Fibroblast of the conjunctiva (primary cell): ENCODE measurements at regions not wholly inside any gene's neighbourhood (a gene's known extent, or its start where the extent isn't known, plus 50 kb on each side); places are given as distances from the start of the nearest gene placed in this dataset.
"Not testable (repeated sequence)": the region's sequence is repeated elsewhere in the genome, so short reads cannot be mapped to it uniquely, and the experiment has no call there.

ENCODE experiments used
- DNase-seq: peaks from one replicate; pipeline ENCODE4 v3.0.0-alpha.2; 2010; ENCODE audit warnings: low read depth

GRCh38 chr9:73219985-73220626, 68.4 kb downstream of the ANXA1 start:
- DNase-seq = peak; percentile 28

GRCh38 chr9:73223594-73223993, 71.9 kb downstream of the ANXA1 start:
- no peak for DNase-seq

- DNase-seq = no peak
These were observed 77.9 kb downstream of the ANXA1 start for GRCh38 chr9:73229543-73229942.

DNA sequence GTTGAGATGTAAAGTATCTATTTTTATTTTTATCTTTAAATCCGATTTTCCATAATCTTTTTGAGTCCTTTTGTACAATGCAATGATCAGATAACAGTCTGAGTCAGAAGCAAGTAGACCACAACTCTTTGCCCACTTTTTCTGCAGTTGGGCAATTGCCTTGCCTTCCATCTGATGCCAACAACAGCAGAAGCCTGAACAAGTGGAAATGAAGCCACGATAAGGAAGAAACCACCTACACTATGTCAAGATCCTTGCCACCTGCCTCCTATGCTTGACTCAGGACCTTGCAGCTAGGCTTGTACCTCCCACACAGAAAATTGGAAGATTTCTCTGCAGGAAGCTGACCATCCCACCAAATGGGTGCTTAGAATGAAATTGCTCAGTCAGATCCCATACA, 78.6 kb downstream of the ANXA1 start:
- no peak for DNase-seq

GRCh38 chr9:73231203-73231602, 79.5 kb downstream of the ANXA1 start:
- DNase-seq = no peak

- DNase-seq = no peak
These were observed 81.8 kb downstream of the ANXA1 start for GRCh38 chr9:73233359-73234007.

DNA sequence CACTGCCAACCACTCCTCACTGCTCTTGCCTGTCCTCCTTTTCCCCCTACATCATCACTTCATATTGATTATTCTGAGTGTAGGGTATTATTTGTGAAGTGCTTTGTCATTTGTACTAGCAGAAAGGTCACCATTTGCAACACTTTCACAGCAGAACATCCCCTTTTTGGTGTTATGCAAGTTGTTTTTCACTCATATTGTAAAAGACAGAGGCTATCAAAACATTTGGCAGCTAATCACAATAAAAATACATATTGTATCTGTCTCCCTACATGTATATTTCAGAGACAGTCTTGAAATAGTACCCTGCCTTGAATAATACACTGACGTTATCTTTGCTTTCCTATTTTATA, 82.3 kb downstream of the ANXA1 start:
- no peak for DNase-seq

DNA sequence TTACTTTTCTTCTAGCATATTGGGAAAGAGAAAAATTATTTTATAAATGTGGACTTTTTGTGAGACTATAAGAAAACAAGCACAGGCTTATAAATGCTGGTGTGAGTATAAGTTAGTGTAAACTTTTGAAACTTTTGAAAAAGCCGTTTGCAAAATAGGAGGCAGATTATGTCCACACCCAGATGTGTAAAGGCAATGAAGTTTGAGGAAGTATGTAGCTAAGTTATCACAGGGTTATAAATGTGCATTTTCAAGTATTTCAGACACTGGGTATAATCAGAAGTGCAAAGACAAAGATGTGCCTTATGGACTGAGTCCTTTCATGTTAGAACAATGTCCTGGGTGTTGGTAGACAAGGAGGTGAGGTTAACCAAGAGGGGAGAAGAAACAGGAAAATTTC, 85.5 kb downstream of the ANXA1 start:
- no peak for DNase-seq

- DNase-seq = no peak
These were observed 88.1 kb downstream of the ANXA1 start for GRCh38 chr9:73239570-73240265.

GRCh38 chr9:73243078-73243477, 91.4 kb downstream of the ANXA1 start:
- DNase-seq = no peak

- DNase-seq = no peak
These were observed 107.5 kb downstream of the ANXA1 start for GRCh38 chr9:73259086-73259696.

DNA sequence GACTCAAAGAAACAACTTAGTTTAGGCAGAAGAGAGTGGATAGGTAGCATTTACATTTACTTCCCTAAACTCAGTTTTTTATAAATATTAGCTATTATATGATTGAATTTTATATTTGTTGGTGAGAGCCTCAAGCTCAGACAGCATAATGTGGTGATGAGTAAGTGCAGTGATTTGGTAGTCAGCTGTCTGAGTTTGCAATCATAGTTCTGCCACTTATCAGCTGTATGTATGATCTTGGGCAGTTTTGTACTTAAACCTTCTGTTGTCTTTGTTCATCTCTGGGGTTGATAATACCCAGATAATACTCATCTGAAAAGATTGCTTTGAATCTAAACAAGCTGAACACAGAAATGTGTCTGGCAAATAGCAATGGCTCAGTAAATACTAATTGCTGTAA, 108.8 kb downstream of the ANXA1 start:
- DNase-seq = no peak

DNA sequence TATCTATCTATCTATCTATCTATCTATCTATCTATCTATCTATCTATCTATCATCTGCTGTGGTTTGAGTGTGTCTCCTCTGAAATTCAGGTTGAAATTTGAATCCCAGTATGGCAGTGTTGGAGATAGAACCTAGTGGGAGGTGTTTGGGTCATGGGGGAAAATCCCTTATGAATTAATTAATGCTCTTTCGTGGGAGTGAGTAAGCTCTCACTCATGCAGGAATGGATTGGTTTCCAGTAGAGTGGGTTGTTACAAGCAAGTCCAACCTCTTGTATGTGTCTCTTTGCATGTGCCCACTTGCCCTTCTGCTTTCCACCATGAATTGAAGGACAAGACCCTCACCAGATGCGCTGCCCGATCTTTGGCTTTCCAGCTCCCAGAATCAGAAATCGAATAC, 113.0 kb downstream of the ANXA1 start:
- DNase-seq = no peak

DNA sequence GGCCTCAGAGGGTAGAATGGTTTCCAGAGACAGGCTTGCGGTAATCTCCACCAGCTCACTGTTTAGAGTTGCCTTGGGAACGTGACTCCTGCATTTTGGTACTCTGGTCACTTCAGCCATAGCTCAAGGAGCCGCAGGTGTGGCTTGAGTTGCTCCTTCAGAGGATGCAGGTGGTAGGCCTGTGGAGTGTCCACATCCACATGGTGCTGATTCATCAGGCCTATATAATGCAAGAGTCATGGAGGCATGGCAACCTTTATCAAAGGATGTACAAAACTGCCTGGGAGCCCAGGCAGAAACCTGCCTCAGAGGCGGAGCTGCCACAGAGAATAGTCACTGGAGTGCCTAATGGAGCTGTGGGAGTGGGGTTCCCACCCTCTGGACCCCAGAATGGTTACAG, 114.2 kb downstream of the ANXA1 start:
- no peak for DNase-seq

GRCh38 chr9:73269430-73270101, 117.9 kb downstream of the ANXA1 start:
- DNase-seq = peak; percentile 14

DNA sequence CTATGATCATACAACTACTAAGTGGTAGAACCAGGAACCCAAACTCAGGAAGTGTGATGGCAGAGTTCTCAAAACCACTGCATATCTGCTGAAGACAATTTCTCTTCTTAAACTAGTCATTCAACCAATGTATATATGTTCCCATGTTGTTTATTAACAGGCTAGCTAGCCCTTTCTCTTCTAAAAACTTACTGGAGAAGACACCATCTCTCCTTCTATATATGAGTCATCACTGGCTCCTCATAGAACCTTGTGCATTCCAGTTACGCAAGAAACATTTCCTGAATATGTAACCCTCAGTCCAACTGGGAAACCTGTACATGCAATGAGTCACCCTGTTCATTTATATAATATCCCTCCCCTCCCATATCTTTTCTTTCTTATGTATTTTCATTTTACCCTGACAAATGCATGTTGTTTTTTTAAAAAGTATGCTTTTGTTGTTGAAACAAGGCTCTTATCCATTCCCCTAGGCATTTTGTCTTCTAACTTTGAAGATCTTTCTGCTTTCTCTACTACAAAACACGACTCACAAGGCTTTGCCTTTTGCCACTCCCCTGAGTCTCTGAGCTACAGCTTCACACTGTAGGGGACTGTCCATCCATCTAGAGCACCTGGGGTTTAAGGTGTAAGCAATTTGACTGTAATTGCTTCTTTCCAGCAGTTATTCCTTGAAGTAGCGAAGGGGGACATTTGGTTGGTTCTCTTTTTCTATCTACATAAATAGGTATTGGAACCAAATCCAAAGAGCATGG, 119.5 kb downstream of the ANXA1 start:
- peak; percentile 65 for DNase-seq

DNA sequence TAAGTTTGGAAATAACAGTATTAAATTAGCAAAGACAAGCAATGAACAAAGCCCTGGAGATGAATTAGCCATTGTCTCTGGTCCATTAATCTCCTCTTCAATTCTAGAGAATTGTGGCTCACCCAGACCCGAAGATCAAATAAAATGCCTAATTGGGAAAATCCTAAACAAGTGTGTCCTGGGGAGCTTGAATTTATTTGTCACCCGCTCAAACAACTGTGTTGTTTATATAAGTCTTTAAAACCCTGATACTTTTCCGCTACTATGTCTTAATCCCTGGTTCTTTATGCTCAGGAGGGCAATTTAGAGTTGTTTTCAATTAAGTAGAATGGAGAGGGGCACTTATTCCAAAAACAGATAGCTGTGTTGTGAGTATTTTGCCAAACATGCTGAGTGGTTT, 128.4 kb downstream of the ANXA1 start:
- no peak for DNase-seq

DNA sequence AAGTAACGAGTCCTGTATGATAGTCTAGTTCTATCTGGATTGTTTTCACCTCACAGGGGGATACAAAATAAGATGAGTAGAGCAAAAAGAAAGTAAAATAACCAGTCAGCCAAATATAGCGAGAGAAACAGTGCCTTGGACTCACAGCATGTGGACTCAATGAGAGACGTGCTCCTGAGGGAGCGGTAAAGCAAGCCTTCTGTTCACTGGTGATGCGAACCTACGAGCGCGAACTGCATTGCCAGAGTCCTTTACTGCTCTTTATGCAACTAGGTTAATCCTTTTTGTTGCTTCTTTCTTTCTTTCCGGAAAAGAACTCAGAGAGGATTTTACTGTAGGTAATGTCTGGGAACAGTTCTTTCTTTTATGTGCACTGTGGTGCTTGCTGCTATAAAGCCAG, 132.7 kb downstream of the ANXA1 start:
- no peak for DNase-seq

DNA sequence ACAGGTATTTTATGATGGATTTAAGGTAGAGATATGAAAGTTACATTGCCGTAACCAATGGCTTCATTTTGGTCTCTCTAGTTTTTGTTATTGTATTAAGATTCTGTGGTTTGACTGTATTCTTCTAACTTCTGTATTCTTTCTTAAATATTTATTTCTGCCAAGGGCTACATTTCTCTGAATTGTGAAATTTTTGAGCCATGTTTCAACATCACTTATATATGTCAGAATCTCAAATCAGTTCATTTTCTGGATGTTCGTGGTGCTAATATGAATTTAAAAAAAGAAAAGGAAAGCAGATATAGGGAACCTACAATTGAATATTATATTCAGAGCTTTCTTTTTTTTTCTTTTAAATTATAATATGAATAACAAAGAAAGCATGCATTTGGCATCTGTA, 142.7 kb downstream of the ANXA1 start:
- no peak for DNase-seq

DNA sequence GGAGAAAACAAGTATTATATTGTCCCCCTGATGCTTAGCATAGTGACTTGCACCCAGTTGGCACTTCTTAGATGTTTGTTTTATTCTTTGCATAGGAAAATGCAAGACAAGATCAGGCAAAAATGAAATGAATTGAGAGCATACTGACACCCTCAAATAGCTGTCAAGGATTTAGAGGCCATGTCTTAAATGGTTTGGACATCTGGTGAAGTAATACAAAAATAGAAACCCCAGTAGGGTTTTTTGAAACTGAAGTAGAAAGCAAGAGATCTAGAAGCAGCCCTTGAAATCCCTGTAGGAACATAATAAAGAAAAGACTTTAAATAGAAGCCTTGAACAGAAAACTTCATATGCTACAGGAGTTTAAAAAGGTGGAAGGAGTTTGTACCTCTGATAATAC, 174.3 kb downstream of the ANXA1 start:
- DNase-seq = no peak

DNA sequence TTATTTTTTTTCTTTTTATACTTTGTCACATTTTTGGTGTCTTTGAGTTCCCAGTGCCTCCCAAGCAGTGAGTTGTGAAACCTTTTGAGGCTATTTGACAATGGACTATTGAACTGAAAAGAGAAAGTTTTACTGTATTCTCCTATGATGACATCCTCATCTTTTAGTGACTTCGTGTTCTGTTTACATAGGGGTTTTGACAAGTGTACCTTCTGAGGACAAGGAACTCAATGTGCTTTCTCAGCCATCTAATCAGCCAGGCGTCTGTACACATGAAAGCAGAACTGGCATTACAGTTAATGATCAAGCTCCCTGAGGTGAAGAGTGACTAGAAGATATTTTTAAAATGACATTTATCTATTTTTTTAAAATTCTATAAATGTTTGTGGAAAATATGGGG, 175.5 kb downstream of the ANXA1 start:
- no peak for DNase-seq

DNA sequence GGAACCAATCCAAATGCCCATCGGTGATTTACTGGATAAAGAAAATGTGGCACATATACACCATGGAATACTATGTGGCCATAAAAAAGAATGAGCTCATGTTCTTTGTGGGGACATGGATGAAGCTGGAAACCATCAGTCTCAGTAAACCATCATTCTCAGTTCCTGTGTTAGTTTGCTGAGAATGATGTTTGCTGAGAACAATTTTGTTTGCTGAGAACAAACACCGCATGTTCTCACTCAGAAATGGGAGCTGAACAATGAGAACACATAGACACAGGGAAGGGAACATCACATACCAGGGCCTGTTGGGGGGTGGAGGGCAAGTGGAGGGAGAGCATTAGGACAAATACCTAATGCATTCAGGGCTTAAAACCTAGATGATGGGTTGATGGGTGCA, 185.5 kb downstream of the ANXA1 start:
- not testable (repeated sequence) for DNase-seq
